Inferior parietal cortex (tissue), 1 donor: ENCODE measurements at regions not wholly inside any gene's neighbourhood (a gene's known extent, or its start where the extent isn't known, plus 50 kb on each side); places are given as distances from the start of the nearest gene placed in this dataset.
"Not testable (repeated sequence)": the region's sequence is repeated elsewhere in the genome, so short reads cannot be mapped to it uniquely, and the experiment has no call there.

Source experiments
- DNase-seq: peaks from one replicate; pipeline ENCODE4 v3.0.0-alpha.2; 2016; ENCODE audit errors: extremely low spot score

- DNase-seq, result no peak
Observed at GRCh38 chr13:79917628-79918027, 423.3 kb downstream of the SPRY2 start.

- no peak for DNase-seq
Observed at GRCh38 chr13:79915114-79915811, 425.7 kb downstream of the SPRY2 start.

- no peak for DNase-seq
Observed at GRCh38 chr13:79913141-79913827, 427.6 kb downstream of the SPRY2 start.

GRCh38 chr13:79912403-79912802 is 428.5 kb downstream of the SPRY2 start:
- no peak for DNase-seq

- DNase-seq, result no peak
Observed at GRCh38 chr13:79910875-79911540, 429.9 kb downstream of the SPRY2 start.

GRCh38 chr13:79909644-79910043 is 428.7 kb downstream of the NDFIP2 start:
- no peak for DNase-seq

- DNase-seq, result no peak
Observed at GRCh38 chr13:79908381-79908780, 427.4 kb downstream of the NDFIP2 start.

GRCh38 chr13:79907527-79907926 is 426.6 kb downstream of the NDFIP2 start:
- DNase-seq, result no peak

- no peak for DNase-seq
Observed at GRCh38 chr13:79906345-79906744, 425.4 kb downstream of the NDFIP2 start.

GRCh38 chr13:79905018-79905417 is 424.1 kb downstream of the NDFIP2 start:
- no peak for DNase-seq

- DNase-seq, result no peak
Observed at GRCh38 chr13:79904581-79904980, 423.6 kb downstream of the NDFIP2 start.

GRCh38 chr13:79901336-79901735 is 420.4 kb downstream of the NDFIP2 start:
- DNase-seq, result no peak

GRCh38 chr13:79900356-79900755 is 419.4 kb downstream of the NDFIP2 start:
- no peak for DNase-seq

GRCh38 chr13:79898996-79899395 is 418.0 kb downstream of the NDFIP2 start:
- DNase-seq, result no peak

- DNase-seq, result no peak
Observed at GRCh38 chr13:79898202-79898826, 417.4 kb downstream of the NDFIP2 start.

- no peak for DNase-seq
Observed at GRCh38 chr13:79896851-79897250, 415.9 kb downstream of the NDFIP2 start.

- no peak for DNase-seq
Observed at GRCh38 chr13:79895416-79895815, 414.5 kb downstream of the NDFIP2 start.

GRCh38 chr13:79887278-79887677 is 406.3 kb downstream of the NDFIP2 start:
- DNase-seq, result not testable (repeated sequence)

- DNase-seq, result no peak
Observed at GRCh38 chr13:79886601-79887000, 405.6 kb downstream of the NDFIP2 start.

- DNase-seq, result no peak
Observed at GRCh38 chr13:79884890-79885289, 403.9 kb downstream of the NDFIP2 start.

GRCh38 chr13:79883216-79883615 is 402.3 kb downstream of the NDFIP2 start:
- no peak for DNase-seq

GRCh38 chr13:79880818-79881217 is 399.9 kb downstream of the NDFIP2 start:
- DNase-seq, result no peak
